ENCODE measurements at regions not wholly inside any gene's neighbourhood (a gene's known extent, or its start where the extent isn't known, plus 50 kb on each side); places are given as distances from the start of the nearest gene placed in this dataset.
"Not testable (repeated sequence)": the region's sequence is repeated elsewhere in the genome, so short reads cannot be mapped to it uniquely, and the experiment has no call there.

DNA sequence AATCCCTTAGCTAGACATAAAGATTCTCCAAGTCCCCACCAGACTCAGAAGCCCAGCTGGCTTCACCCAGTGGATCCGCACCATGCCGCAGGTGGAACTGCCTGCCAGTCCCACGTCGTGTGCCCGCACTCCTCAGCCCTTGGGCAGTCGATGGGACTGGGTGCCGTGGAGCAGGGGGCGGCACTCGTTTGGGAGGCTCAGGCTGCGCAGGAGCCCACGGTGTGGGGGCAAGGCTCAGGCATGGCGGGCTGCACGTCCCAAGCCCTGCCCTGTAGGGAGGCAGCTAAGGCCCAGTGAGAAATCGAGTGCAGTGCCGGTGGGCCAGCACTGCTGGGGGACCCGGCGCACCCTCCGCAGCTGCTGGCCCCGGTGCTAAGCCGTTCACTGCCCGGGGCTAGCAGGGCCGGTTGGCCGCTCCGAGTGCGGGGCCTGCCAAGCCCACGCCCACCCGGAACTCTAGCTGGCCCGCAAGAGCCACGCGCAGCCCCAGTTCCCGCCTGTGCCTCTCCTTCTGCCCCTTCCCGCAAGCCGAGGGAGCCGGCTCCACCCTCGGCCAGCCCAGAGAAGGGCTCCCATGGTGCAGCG lies 95.9 kb upstream of the DTNBP1 start:
- no peak for DNase-seq

DNA sequence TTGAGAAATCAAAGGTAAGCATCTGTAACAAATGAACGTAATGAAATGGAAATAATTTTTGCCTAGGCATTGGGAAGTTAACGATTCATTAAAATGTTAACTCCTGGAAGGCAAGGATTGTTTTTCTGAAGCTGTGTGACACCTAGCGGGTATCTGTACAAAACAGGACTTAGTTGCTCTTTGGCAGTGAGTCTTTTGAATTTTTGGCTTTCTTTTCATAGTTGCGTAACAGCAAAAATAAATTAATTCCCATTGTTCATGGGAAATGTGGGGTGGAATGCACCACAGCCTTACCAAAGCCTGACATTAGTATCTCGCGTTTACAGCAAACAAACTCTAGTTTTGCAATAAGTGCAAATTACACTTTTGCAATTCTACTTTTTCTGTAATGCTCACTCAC lies 92.7 kb upstream of the DTNBP1 start:
- DNase-seq: no peak

DNA sequence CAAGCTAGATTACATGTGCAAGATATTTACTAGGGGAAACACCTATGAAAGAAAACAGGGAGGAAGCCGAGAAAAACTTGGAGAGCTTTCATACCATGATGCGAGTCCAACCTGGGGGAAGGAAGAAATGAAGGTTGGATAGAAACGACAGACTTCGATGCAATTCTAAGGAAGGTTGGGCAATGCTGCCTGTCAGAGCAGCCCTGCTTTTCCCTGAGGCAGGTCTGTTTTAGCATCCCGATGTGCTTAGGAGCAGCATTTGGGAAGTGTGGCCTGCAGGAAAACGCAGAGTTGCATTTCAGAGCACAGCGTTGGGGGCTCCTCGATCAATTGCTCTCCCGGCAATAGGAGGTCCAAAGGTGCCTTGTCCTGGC lies 91.9 kb upstream of the DTNBP1 start:
- no peak for DNase-seq

DNA sequence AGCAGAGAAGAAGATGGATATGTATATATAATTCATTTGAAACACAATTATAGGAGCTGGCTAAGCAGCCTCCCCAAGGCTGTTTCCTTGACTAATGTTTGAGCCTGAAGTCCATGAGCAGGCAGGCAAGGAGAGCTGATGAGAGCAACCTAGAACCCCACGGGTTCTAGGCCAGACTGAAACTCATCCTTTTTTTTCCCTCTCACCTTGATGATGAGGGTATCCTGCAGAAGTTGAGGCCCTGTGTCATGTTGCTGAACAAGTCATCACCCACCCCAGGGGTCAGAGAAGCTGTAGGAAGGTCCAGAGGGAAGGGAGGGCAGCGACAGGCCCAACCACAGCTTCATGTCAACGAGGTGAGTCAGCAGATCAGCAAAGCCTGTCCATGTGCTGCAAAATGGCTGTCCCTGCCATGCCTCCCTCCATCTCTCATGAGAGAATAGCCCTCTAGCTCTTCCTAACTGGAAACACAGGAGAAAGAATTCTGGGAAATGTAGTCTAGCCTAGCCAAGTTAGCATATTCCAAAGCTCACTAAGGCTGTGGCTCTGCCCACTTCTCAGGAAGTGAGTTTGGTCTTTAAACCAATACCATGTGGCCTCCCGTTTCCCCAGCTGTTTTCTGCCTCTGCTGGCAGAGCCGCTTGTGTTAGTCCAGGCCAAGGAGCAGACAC lies 91.3 kb upstream of the DTNBP1 start:
- DNase-seq: no peak

DNA sequence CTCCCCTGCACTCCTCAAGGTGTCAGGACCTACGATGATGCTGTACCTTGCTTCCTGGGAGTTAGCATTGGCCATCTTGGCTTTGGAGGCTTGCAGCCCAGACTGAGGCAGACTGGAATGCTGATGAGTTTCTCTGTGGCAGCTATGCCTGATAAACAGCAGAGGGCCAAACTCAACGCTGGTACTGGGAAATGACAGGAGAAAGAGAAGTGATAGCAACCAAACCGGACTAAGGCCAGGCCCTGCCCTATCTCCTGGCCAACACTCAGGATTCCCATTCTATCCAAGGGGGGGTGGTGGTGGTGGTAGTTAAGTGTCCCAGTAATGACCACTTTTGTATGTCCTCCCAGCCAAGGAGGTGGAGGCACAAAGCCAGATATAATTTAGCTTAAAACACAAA lies 90.0 kb upstream of the DTNBP1 start:
- DNase-seq: no peak

DNA sequence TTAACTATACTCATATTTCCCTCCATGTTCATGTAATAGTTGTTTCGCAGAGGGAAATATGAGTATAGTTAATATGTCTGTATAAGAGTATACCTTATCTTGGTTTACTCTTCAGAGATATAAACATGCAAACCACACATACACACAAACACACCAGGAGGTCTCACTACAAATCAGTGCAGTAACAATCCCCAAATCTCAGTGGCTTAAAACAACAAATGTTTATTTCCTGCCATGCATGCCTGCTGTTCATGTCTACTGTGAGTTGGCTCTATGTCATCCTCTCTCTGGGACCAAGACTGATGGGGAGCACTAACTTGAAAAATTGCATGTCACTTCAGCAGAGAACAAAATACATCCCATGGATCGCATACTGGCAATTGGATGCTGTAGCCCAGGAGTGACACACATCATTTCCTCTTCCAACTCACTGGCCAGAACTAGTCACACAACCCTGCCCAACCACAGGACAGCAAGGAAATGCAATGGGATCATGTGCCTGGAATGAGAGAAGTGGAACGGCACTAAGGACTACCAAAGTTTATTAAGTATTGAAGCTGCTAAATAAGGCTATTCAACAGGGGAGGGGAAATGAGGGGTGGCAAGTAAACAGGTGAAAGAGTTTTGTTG lies 89.0 kb upstream of the DTNBP1 start:
- DNase-seq: no peak

DNA sequence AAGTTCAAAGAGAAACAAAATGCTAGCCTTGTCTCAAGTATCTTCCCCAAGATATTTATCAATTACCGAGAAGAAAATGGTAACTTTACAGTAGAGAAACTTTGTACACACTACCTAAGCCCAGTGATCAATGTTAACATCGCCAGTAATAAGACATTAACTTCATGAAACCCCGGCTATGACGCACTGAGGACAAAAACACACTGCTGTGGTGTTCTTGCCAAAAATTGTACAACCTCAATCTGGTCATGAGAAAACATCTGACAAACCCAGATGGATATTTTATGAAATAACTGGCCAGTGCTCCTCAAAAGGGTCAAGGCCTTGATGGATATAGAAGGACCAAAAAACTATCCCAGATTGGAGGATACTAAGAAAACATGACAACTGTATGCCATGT lies 85.5 kb upstream of the DTNBP1 start:
- no peak for DNase-seq

DNA sequence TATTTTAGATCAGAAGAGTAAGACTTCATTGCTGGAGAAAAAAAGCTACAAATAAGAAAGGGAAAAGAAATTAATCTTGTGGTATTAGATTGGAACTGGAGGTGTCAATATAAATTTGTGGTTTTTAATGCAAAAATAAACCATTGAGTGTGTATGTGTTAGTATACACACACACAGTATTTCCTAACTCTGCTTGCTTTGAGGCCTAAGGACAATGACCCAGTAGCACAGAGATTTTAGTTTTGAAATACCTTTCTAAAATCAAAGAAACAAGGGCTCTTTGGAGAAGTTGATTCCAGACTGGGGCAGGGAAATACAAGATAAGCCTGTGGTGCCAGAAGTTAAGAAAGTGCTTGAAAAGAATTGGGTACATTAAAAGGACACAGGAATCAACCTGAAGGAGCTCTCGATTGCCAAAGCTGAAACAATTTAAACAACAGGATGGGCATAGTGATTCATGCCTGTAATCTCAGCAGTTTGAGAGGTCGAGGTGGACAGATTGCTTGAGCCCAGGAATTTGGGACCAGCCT lies 84.6 kb upstream of the DTNBP1 start:
- DNase-seq: no peak

DNA sequence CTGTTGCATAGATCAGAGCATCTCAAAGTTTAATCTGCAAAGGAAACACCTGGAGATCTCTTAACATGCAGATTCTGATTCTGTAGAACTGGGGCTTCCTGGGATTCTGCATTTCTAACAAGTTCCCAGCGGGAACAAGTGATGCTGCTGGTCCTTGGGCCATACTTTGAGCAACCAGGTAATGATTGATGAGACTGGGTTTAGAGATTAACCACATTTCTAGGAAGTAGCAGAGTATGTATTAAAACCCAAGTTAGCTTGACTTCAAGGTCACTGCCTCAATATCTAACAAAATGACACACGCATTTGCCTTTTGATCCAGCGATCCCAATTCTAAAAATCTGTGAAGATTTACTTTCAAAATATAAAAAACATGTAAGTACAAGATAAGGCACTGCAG lies 83.0 kb upstream of the DTNBP1 start:
- no peak for DNase-seq

DNA sequence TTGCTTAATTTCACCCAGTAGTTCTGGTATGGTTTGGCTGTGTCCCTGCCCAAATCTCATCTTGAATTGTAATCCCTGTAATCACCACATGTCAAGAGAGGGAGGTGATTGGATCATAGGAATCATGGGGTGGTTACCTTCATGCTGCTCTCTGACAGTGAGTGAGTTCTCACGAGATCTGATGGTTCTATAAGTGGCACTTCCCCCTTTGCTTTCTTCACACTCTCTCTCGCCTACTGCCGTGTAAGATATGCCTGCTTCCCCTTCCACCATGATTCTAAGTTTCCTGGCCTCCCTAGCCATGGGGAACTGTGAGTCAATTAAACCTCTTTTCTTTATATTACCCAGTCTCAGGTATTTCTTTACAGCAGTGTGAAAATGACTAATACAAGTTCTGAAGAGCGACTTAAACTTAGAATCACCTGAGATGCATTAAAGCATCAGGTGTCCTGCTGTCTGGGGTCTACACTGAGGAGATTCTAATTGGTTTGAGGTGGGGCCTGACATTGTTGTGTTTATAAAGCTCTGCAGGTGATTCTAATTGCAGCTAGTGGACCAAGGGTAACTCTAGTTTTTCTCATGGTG lies 82.1 kb upstream of the DTNBP1 start:
- no peak for DNase-seq

DNA sequence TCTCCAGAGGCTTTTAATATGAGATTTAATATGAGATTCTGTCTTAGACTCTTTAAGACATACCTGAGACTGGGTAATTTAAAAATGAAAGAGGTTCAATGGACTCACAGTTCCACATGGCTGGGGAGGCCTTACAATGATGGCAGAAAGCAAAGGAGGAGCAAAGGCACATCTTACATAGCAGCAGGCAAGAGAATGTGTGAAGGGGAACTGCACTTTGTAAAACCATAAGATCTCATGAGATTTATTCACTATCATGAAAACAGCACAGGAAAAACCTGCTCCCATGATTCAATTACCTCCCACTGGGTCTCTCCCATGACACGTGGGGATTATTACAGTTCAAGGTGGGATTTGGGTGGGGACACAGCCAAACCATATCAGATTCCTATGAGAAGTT lies 79.2 kb upstream of the DTNBP1 start:
- DNase-seq: not testable (repeated sequence)

DNA sequence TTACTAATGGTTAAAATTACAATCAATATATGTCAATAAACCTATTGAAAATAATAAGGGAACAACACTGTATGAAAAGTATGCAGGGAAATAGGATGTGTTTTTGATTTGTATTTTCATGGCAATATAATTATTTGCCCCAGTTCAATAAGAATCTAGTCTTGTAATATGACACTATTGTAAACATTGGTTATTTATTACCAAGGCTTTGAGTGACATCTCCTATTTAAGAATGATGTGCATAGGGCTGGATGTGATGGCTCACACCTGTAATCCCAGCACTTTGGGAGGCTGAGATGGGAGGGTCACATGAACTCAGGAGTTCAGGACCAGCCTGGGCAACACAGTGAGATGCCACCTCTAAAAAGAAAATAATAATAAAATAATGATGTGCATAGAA lies 78.6 kb upstream of the DTNBP1 start:
- DNase-seq: no peak

DNA sequence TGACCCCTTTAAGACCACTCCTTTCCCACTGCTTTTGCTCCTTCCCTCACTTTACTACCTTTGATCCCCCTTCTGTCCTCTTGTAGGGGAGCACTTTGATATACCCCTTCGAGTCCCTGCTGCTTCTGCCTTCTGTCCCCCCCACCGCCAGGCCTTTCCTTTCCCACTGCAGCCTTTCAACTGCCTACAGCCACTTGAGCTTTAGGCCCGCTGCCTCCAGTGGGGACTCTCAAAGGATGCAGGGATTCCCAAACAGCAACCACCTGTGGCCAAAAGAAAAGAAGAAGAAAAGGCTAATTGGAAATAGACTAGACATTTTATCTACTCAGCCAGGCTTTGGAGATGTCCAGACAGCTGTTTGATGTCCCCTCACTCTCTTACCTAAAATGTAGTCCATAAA lies 77.0 kb upstream of the DTNBP1 start:
- DNase-seq: no peak

DNA sequence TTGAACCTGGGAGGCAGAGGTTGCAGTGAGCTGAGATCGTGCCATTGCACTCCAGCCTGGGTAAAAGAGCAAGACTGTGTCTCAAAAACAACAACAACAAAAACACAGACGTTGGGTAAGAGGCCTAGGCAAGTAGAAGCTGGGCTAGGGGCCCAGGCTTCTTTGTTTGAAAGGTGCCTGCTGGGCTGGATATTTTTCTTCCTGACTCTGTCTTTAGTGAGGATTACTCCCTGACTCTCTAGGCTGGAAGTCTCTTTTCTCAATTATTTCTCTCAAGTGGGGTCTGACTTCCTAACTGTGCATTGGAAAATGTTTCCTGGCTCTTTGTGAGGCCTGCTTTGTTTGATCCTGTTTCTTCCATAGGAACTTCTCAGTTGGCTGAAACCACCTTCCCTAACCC lies 76.5 kb upstream of the DTNBP1 start:
- no peak for DNase-seq

DNA sequence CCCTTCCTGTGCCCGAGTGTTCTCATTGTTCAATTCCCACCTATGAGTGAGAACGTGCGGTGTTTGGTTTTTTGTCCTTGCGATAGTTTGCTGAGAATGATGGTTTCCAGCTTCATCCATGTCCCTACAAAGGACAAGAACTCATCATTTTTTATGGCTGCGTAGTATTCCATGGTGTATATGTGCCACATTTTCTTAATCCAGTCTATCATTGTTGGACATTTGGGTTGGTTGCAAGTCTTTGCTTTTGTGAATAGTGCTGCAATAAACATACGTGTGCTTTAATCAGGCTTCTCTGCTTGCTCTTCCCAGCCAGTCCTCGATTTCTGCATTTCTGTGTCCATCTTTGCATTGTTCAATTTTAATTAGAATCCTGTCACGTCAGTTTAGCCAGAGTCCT lies 75.4 kb upstream of the DTNBP1 start:
- DNase-seq: not testable (repeated sequence)

DNA sequence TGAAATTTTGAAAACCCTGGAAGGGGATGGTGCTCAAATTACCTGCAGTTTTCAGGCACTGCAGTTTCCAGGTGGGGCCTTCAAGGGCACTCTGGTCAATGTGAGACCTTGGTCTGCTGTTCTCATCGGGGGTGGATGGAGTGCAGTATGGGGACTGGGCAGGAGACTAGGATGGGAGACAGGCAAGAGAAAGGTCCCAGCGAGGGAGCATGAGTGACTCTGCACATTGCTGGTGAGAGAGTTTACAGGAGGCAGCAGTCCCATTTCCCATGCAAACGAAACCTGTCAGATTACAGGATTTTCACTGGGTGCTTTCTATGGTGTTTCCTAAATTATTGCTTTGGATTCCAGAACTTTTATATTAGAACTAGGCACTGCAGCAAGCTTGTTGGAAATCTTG lies 73.5 kb upstream of the DTNBP1 start:
- no peak for DNase-seq

DNA sequence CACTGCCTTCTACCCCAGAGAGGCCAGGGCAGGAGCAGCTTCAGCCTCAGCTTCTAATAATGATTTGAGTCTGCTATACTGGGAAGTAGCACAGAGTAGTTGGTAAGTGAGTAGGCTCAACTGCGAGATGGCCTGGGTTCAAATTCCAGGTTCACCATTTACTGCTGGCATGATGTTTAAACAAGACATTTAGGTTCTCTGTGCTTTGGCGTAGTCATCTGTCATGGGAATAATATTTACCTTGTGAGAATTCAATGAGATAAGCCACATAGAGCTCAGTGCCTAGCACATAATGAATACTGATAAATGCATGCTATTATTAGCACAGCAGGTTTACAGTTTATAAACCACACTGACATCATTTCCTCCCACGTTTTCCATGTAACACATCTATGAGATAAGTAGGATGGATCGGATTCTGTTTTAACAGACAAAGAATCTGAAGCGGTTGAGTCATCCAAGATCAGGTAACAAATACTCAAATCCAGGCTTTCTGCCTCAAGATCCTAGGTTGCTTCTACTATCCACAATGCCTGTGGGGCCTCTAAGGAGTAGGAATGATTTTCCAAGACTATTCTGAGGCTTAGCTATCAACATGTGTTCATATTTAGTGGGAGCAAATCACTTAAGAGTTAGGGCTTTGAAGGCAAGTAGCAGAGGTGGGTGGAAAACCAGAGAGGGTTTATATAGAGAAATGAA lies 72.9 kb upstream of the DTNBP1 start:
- DNase-seq: no peak

DNA sequence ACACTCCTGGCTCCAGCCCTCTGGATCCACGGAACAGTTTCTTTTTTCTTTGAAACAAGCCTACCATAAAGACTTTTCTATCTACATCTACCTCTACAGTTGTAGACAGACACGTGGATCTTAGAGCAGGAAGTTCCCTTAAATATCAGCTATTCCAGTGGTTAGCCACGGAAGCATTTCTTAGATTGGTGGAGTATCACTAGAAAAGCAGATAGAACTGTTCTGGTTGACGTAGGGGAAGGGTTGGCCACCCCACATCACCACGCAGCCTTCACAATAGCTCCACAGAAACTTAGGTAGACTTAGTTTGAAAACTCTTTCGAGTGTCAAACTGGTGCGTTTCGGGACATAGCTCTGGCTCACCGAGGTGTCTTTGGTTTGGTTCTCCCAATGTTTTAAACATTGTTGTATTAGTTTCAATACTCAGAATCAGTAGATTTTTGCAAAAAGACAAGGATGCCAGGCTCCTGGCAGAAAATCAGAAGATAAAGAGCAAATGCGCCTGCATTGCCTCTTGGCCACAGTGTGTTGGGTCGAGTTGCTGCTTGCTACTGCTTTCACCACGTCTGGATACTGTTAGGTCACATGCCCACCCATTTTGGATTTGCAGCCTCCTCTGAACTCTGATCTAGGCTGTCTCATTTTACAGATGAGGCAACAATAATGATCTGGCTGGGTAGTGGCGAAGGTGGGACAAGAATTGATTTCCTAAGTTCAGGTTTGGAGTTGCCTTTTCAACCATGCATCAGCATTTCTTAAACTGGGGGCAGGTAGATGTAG lies 71.5 kb upstream of the DTNBP1 start:
- DNase-seq: no peak

DNA sequence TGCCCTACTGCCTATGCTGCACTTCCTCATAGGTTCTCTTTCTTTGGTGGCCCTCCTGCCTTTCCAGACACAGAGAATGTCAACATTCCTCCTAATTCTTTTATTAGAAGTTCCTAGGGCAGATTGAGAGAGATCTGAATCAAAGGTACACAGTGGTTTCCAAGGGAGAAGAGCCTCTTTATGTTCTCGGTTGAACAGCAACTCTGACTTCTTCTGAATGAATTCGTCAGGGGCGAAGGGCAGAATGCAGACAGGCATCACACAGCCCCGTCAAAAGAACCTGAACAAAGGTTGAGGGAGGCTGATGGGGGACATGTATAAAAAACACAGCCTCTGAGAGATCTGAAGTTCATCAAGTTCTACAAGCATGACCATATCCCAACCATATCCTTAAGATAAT lies 68.1 kb upstream of the DTNBP1 start:
- DNase-seq: no peak

DNA sequence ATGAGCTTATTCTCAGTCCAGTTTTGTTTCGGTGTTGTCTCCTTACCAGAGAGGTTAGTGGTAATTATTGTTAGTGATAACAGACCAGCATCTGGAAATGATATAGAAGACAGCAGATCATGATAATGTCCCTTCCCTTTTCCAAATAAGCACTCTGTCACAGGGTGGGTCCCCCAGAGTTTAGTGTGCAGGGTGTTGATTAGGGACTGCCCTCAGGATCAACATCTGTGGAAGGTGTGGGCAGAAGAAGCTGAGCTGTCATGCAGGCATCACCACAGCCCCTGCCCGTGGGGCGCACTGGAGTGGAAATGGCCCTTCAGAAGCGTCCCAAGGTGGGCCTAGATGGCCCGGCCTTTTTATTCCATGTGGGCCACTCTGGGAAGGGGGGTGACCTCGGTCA lies 67.6 kb upstream of the DTNBP1 start:
- DNase-seq: no peak

DNA sequence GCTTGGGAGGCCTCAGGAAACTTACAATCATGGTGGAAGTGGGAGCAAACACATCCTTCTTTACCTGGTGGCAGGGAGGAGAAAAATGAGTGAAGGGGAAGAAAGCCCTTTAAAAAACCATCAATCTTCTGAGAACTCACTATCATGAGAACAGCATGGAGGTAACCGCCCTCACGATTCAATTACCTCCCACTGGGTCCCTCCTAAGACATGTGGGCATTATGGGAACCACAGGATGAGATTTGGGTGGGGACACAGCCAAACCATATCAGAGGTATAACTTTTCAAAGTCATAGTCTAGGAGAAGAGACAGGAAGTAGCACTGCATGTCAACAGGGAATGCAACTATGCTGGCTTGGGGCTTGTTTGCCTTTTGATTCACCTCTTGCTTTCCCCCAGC lies 59.9 kb upstream of the DTNBP1 start:
- no peak for DNase-seq

DNA sequence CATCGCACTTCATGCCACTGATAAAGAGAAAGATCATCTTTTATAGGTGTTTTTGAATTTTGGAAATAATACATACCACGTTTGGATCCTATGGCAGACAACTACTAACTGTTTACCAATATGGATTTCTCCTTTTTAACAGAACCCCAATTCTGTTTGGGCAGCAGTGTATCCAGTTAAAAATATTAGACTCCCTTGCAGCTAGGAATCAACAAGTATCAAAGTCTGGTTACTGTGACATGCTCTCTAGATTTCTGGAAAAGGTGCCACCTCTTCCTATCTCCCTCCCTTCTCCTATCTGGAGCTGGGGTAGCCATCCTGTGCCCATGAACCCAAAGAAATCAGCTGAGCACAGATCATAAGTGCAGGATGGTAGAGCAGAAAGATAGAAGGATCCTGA lies 54.1 kb upstream of the DTNBP1 start:
- DNase-seq: no peak

DNA sequence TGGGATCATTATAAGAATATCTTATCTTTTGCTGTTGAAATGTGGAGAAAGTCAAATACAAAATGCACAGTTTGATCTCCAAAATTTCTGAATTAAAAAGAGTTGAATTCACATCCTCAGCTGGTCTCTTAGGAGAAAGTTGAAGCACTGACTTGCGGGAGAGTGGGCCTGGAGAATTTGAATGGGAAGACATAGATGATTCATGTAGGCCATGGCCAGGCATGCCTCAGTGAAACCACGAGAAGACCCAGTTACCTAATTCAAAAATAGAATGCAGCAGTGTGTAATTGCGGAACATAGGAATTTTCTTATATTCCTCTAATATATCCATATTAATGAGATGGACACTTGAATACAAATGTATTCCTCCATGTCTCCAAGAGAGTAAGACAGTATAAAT lies 53.0 kb upstream of the DTNBP1 start:
- no peak for DNase-seq
